ENCODE measurements at regions not wholly inside any gene's neighbourhood (a gene's known extent, or its start where the extent isn't known, plus 50 kb on each side); places are given as distances from the start of the nearest gene placed in this dataset.
A peak's percentile ranks its signal among the peaks of the same experiment; 100 is the strongest.

DNA sequence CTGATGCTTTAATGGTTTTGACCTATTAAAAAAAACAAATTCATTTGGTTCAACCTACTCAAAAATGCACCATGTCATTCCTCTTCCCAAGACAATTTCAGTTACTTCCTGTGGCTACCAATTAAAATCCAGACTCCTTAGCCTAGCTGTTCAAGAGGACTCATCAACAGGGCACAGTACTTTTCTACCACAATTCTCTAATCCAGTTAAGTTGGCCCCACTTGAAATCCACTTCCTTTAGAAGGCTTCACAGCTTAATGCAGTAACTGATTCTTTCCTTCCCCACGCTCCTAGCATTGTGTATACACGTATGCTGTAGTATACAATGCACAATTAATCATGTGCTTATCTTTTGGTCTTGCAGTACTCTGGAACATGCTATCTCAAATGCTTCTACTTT lies 129.8 kb downstream of the UGT8 start:
- Histone ChIP-seq H3K36me3 (no peaks in the 10 kb centered on the region), H3K27ac (no peak overlapping the region), H3K4me3 (no peak overlapping the region), H3K27me3 (no peaks in the 10 kb centered on the region), H3K9me3 (replicated peaks) (no peaks in the 10 kb centered on the region), H3K4me1 (peaks cover 6% of the 10 kb centered on the region)
- DNase-seq, result peak in 1 of 2 experiments; percentile 8

DNA sequence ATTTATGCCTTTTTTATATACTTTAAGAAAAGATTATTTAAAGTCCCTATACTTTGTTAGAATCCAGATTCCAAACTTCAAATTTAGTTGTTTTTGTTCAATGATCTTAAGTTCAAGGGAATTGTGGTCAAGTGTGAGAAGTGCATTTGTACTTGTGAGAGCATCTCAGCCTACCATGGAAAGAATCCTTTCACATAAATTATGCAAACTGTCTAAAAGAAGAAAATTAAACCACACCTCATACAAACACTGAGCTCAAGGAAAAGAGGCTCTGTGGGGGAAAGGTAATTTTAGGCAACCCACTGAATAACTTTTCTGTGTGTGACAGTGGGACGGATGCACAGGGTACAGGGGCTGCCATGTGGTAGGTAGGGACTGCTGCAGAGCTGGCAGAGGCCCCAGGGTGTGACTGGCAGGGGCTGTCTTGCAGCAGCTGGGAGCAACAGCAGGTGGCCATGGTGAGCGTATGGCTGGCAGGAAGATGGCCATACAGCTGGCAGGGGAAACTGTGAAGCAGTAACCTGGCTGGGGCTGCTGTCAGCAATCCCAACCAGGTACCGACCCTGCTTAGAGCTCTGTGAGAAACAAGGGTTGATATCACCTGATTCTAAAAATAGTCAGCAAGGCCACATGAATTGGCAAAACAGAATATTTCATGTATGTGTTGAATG lies 130.6 kb downstream of the UGT8 start:
- Histone ChIP-seq H3K27ac (no peak overlapping the region), H3K27me3 (no peaks in the 10 kb centered on the region), H3K4me1 (peaks cover 6% of the 10 kb centered on the region), H3K4me3 (no peak overlapping the region), H3K36me3 (no peaks in the 10 kb centered on the region), H3K9me3 (replicated peaks) (no peaks in the 10 kb centered on the region)
- peak; percentile 61 to 69 for DNase-seq

DNA sequence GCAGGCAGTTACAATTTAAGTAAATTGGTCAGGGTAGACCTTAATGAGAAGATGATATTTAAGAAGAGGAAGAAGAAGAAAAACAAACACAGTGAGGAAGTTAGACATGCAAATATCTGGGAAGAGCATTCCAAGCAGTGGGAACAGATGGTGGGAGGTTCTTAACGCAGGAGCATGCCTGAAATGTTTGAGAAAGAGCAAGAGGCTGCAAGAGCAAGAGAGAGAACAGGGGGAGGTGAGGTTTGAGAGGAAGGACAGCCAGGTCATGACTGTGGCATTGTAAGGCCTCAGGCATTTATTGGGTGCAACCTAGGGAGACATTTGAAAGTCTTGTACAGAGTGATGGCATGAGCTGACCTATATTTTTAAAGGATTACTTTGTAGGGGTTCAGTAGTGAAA lies 136.0 kb downstream of the UGT8 start:
- peak in 1 of 2 experiments; percentile 13 for DNase-seq
- Histone ChIP-seq H3K4me1 (peaks cover 7% of the 10 kb centered on the region; the same call in 1 of the 2 replicates), H3K4me3 (no peak overlapping the region), H3K9me3 (replicated peaks) (no peaks in the 10 kb centered on the region), H3K27me3 (no peaks in the 10 kb centered on the region), H3K27ac (no peak overlapping the region), H3K36me3 (0 out of 2 replicates have a peak, but pooled peaks cover 2% of the 10 kb centered on the region)

DNA sequence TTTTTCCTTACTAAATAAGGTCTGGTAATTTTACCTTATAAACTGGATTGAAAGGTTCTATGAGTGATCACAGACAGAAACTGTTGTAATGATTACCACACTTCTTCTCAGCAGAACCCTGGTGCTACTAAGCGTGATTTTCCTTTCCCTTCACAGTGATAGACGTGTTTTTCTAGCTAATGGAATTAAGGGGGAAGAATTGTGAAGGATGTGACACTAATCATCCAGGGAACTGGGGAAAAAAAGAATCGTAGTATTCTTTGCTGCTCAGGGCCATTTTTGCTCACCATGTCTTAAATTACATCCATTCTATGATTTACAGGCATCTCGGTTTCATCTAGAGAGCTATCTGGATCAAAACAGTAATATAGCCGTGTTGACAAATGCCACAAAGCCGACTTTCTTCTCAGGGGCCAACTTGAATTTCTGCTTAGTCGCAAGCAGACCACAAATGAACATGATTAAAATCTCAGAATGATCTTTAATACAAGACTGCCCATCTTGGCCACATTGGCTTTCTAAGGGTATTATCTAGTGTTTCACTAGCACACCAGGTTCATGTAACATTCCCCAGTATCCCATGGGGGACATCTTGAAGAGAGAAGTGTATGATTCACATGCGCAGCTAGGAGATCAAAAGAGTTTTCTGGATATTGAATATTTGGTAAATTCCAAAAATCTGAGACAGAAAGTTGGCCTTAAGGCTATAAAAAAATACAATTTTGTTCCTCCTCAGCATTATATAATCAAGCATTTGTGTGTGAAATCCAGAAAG lies 154.0 kb downstream of the UGT8 start:
- no peak overlapping the region for H3K4me3 ChIP-seq
- no peaks in the 10 kb centered on the region for H3K36me3 ChIP-seq
- peak in 1 of 2 experiments; percentile 44 for DNase-seq
- peak overlapping the region; percentile 9; the same call in 1 of the 2 replicates for H3K27ac ChIP-seq
- H3K4me1 ChIP-seq, result peaks cover 26% of the 10 kb centered on the region
- H3K9me3 ChIP-seq (replicated peaks), result no peaks in the 10 kb centered on the region
- no peaks in the 10 kb centered on the region for H3K27me3 ChIP-seq

DNA sequence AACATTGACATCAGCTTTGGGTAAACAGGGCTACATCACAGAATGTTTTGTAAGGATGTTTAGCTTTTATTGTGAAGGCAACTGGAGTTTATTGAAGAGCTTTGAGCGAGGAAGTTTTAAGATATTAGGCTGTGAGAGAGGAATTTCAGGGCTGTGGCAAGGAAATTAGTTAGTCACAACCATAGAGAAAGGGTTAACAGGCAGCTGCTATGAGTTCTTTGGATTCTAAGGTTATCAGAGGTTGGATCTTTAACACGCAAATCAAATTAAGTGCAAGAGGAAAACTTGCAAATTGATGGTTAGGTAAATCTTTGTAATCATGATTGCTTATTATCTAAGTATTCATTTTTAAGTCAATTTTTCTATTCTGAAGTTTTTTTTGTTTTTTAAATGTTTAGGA lies 156.0 kb downstream of the UGT8 start:
- DNase-seq, result peak; percentile 9 to 59
- H3K4me3 ChIP-seq, result no peak overlapping the region
- H3K9me3 ChIP-seq (replicated peaks), result no peaks in the 10 kb centered on the region
- no peaks in the 10 kb centered on the region for H3K36me3 ChIP-seq
- peak overlapping the region; percentile 52 for H3K27ac ChIP-seq
- H3K4me1 ChIP-seq, result peaks cover 35% of the 10 kb centered on the region
- H3K27me3 ChIP-seq, result no peaks in the 10 kb centered on the region

DNA sequence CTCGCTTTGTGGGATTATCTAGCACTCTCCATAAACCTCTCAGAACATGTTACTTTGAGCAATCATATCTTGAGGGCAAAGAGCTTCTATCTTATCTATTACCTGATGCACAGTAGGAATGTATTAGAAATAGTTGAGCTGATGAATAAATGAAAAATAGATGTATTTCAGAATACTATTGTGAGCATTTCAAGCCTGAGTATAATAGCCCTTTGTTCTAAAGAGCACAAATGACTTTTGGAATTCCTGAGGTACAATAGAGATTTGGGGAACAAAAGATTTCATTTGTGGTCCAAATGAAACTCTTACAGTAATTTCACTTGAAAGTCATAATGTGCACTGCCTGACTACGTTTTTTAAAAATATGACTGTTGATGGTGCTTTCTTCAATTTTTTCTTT lies 159.5 kb downstream of the UGT8 start:
- no peak overlapping the region; the same call in 1 of the 2 replicates for H3K27ac ChIP-seq
- no peak for DNase-seq
- no peaks in the 10 kb centered on the region for H3K9me3 ChIP-seq (replicated peaks)
- no peaks in the 10 kb centered on the region for H3K27me3 ChIP-seq
- peaks cover 27% of the 10 kb centered on the region for H3K4me1 ChIP-seq
- H3K4me3 ChIP-seq, result no peak overlapping the region
- no peaks in the 10 kb centered on the region for H3K36me3 ChIP-seq

DNA sequence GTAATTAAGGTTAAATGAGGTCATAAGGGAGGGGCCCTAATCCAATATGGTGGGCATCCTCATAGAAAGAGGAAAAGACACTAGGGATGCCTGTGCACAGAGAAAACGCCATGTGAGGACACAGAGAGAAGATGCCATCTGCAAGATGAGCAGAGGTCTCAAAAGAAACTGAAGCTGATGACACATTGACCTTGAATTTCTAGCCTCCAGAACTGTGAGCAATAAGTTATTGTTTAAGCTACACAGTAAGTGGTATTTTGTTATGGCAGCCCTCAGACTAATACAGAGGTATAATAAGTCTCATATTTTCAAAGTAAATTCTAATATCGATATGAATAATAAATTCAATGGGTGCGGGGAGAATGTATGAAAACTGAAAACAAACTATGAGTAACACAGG lies 169.9 kb downstream of the UGT8 start:
- no peaks in the 10 kb centered on the region for H3K27me3 ChIP-seq
- H3K4me1 ChIP-seq, result no peaks in the 10 kb centered on the region
- no peaks in the 10 kb centered on the region for H3K9me3 ChIP-seq (replicated peaks)
- DNase-seq, result no peak
- H3K27ac ChIP-seq, result no peak overlapping the region
- no peak overlapping the region for H3K4me3 ChIP-seq
- no peaks in the 10 kb centered on the region for H3K36me3 ChIP-seq

DNA sequence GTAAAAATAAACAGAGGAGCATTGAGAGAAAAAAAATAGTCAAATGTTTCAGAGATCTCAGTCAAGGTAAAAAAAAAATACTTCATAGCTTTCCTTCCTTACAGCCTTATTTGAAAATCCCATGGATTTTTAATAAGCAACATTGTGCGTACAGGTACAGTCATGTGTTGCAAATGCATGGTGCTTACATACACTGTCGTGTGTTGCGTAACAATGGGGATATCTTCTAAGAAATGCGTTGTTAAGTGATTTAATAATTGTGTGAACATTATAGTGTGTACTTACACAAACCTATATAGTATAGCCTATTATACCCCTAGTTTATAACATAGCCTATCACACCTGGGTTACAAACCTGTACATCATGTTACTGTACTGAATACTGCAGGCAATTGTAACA lies 172.0 kb downstream of the UGT8 start:
- Histone ChIP-seq H3K27me3 (no peaks in the 10 kb centered on the region), H3K27ac (no peak overlapping the region), H3K4me3 (no peak overlapping the region), H3K4me1 (no peaks in the 10 kb centered on the region), H3K9me3 (replicated peaks) (no peaks in the 10 kb centered on the region), H3K36me3 (no peaks in the 10 kb centered on the region)
- no peak for DNase-seq

DNA sequence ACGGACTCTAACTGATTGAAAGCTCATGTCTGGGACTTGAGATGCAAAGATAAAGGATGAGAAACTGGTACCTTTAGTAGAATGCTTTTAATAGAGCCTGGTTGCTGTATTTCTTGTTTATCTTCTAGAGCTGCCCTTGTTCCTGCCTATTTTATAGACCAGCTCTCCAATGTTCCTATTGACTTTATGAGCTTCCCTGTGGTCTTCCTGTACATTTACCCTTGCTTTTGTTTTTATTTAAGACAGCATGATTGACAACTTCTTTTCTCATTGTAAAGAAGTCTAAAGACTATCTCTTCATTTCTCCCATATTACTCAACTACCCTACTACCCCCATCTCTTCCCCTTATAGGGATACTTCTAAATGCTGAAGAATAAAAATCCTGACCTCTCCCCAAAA lies 174.7 kb downstream of the UGT8 start:
- no peak for DNase-seq

More for the DNA sequence above, 174.7 kb downstream of the UGT8 start:
- Histone ChIP-seq H3K4me3 (no peak overlapping the region), H3K36me3 (no peaks in the 10 kb centered on the region), H3K27me3 (no peaks in the 10 kb centered on the region), H3K27ac (no peak overlapping the region), H3K9me3 (replicated peaks) (no peaks in the 10 kb centered on the region), H3K4me1 (no peaks in the 10 kb centered on the region)

All from SJCRH30 (cell line).